Neural progenitor cell (in vitro differentiated cells): ENCODE measurements at regions not wholly inside any gene's neighbourhood (a gene's known extent, or its start where the extent isn't known, plus 50 kb on each side); places are given as distances from the start of the nearest gene placed in this dataset.

Source experiments
- CTCF ChIP-seq: fragments of 200-600 bp; sonication (generic); IDR thresholded peaks from 2 replicates; pipeline ENCODE4 v1.5.1; 2017; ENCODE audit warnings: antibody characterized with exemption, mild to moderate bottlenecking
- EZH2 ChIP-seq: fragments of 200-600 bp; sonication (generic); IDR thresholded peaks from 2 replicates; pipeline ENCODE4 v1.6.1; 2017; ENCODE audit warnings: antibody characterized with exemption, mild to moderate bottlenecking, moderate library complexity

DNA sequence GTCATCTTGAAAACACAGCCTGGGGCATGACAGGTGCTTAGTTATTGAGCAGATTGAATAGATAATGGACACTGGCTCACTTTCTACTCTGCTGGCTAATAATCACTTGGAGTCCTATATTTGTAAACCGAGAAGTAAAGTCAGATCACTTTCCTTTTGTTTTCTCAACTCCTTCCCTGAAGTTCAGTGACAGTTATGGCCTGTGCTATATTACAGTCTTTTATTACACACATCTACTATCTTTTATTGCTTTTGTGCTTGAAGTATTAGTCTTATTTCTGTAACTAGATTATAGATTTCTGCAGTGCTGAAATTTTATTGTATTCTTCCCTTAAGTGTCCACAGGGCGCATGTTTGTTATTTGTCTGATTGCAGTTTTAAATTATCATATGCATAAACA, 136.4 kb upstream of the TAC1 start:
- TF ChIP-seq CTCF (no peak), EZH2 (no peak)
